Activated T-cell treated with anti-CD3 and anti-CD28 coated beads, Interleukin-2, amount 50 U/mL, for 24 hours (primary cell): ENCODE measurements at regions not wholly inside any gene's neighbourhood (a gene's known extent, or its start where the extent isn't known, plus 50 kb on each side); places are given as distances from the start of the nearest gene placed in this dataset.

Source experiments
- DNase-seq: peaks from one replicate; pipeline ENCODE4 v3.0.0-alpha.2; 2020
- H3K27ac Mint-ChIP-seq: 2 replicates; pipeline ENCODE4 v1.8.0; 2020; ENCODE audit warnings: mild to moderate bottlenecking, mixed read lengths
- H3K27me3 Mint-ChIP-seq: 2 replicates; pipeline ENCODE4 v1.8.0; 2020; ENCODE audit warnings: mixed read lengths
- H3K36me3 Mint-ChIP-seq: 2 replicates; pipeline ENCODE4 v1.8.0; 2020; ENCODE audit warnings: low read depth, mixed read lengths
- H3K4me1 Mint-ChIP-seq: 2 replicates; pipeline ENCODE4 v1.8.0; 2020; ENCODE audit warnings: low read depth, mixed read lengths
- H3K4me3 Mint-ChIP-seq: 2 replicates; pipeline ENCODE4 v1.8.0; 2020; ENCODE audit warnings: mild to moderate bottlenecking, moderate library complexity, mixed read lengths
- H3K9me3 Mint-ChIP-seq: 2 replicates; pipeline ENCODE4 v1.8.0; 2020; ENCODE audit warnings: mixed read lengths

- no peak overlapping the region for H3K27ac Mint-ChIP-seq
- no peaks in the 10 kb centered on the region for H3K4me1 Mint-ChIP-seq
- no peak for DNase-seq
- peaks cover 13% of the 10 kb centered on the region for H3K27me3 Mint-ChIP-seq
- no peaks in the 10 kb centered on the region for H3K36me3 Mint-ChIP-seq
- H3K4me3 Mint-ChIP-seq, result no peak overlapping the region
- H3K9me3 Mint-ChIP-seq, result peaks cover 24% of the 10 kb centered on the region
These were observed 140.3 kb downstream of the ARL6IP6 start for GRCh38 chr2:152858594-152859265.

- H3K4me3 Mint-ChIP-seq, result no peak overlapping the region
- no peak for DNase-seq
These were observed 128.5 kb downstream of the ARL6IP6 start for GRCh38 chr2:152846697-152847470.

GRCh38 chr2:152835674-152836073 is 117.3 kb downstream of the ARL6IP6 start:
- Mint-ChIP-seq H3K27ac (no peak overlapping the region), H3K4me1 (no peaks in the 10 kb centered on the region), H3K9me3 (no peaks in the 10 kb centered on the region), H3K4me3 (no peak overlapping the region), H3K36me3 (no peaks in the 10 kb centered on the region), H3K27me3 (no peaks in the 10 kb centered on the region)
- DNase-seq, result no peak

More at GRCh38 chr2:152846697-152847470, 128.5 kb downstream of the ARL6IP6 start:
- Mint-ChIP-seq H3K36me3 (no peaks in the 10 kb centered on the region), H3K9me3 (peaks cover 3% of the 10 kb centered on the region), H3K4me1 (no peaks in the 10 kb centered on the region), H3K27me3 (peaks cover 12% of the 10 kb centered on the region), H3K27ac (no peak overlapping the region)

- Mint-ChIP-seq H3K36me3 (no peaks in the 10 kb centered on the region), H3K27me3 (peaks cover 4% of the 10 kb centered on the region), H3K4me1 (no peaks in the 10 kb centered on the region), H3K27ac (no peak overlapping the region), H3K9me3 (no peaks in the 10 kb centered on the region), H3K4me3 (no peak overlapping the region)
- no peak for DNase-seq
These were observed 109.5 kb downstream of the ARL6IP6 start for GRCh38 chr2:152827944-152828343.

- H3K27me3 Mint-ChIP-seq, result peaks cover 4% of the 10 kb centered on the region
- H3K4me3 Mint-ChIP-seq, result no peak overlapping the region
- H3K36me3 Mint-ChIP-seq, result no peaks in the 10 kb centered on the region
- no peaks in the 10 kb centered on the region for H3K9me3 Mint-ChIP-seq
- H3K27ac Mint-ChIP-seq, result no peak overlapping the region
- no peak for DNase-seq
- no peaks in the 10 kb centered on the region for H3K4me1 Mint-ChIP-seq
These were observed 108.3 kb downstream of the ARL6IP6 start for GRCh38 chr2:152826581-152827279.

GRCh38 chr2:152825834-152826233 is 107.4 kb downstream of the ARL6IP6 start:
- H3K36me3 Mint-ChIP-seq, result no peaks in the 10 kb centered on the region
- H3K4me3 Mint-ChIP-seq, result no peak overlapping the region

GRCh38 chr2:152823905-152824304 is 105.5 kb downstream of the ARL6IP6 start:
- no peak for DNase-seq
- Mint-ChIP-seq H3K4me3 (no peak overlapping the region), H3K27me3 (peaks cover 4% of the 10 kb centered on the region), H3K36me3 (no peaks in the 10 kb centered on the region), H3K9me3 (no peaks in the 10 kb centered on the region), H3K4me1 (no peaks in the 10 kb centered on the region), H3K27ac (no peak overlapping the region)

More at GRCh38 chr2:152825834-152826233, 107.4 kb downstream of the ARL6IP6 start:
- no peak for DNase-seq
- Mint-ChIP-seq H3K27me3 (peaks cover 4% of the 10 kb centered on the region), H3K4me1 (no peaks in the 10 kb centered on the region), H3K9me3 (no peaks in the 10 kb centered on the region), H3K27ac (no peak overlapping the region)

- Mint-ChIP-seq H3K27me3 (peaks cover 4% of the 10 kb centered on the region), H3K27ac (no peak overlapping the region), H3K36me3 (no peaks in the 10 kb centered on the region), H3K4me3 (no peak overlapping the region), H3K4me1 (no peaks in the 10 kb centered on the region), H3K9me3 (no peaks in the 10 kb centered on the region)
- DNase-seq, result no peak
These were observed 104.3 kb downstream of the ARL6IP6 start for GRCh38 chr2:152822676-152823075.

- Mint-ChIP-seq H3K36me3 (no peaks in the 10 kb centered on the region), H3K9me3 (no peaks in the 10 kb centered on the region), H3K27me3 (peaks cover 10% of the 10 kb centered on the region), H3K4me3 (no peak overlapping the region), H3K27ac (no peak overlapping the region), H3K4me1 (no peaks in the 10 kb centered on the region)
- DNase-seq, result no peak
These were observed 101.6 kb downstream of the ARL6IP6 start for GRCh38 chr2:152820048-152820447.

GRCh38 chr2:152815634-152816257 is 97.3 kb downstream of the ARL6IP6 start:
- DNase-seq, result no peak
- peaks cover 19% of the 10 kb centered on the region for H3K9me3 Mint-ChIP-seq
- H3K27ac Mint-ChIP-seq, result no peak overlapping the region
- H3K36me3 Mint-ChIP-seq, result no peaks in the 10 kb centered on the region
- H3K27me3 Mint-ChIP-seq, result peaks cover 33% of the 10 kb centered on the region
- no peak overlapping the region for H3K4me3 Mint-ChIP-seq
- H3K4me1 Mint-ChIP-seq, result no peaks in the 10 kb centered on the region

GRCh38 chr2:152814475-152815030 is 96.1 kb downstream of the ARL6IP6 start:
- H3K4me1 Mint-ChIP-seq, result no peaks in the 10 kb centered on the region
- H3K27me3 Mint-ChIP-seq, result peaks cover 33% of the 10 kb centered on the region
- H3K36me3 Mint-ChIP-seq, result no peaks in the 10 kb centered on the region
- no peak overlapping the region for H3K27ac Mint-ChIP-seq
- no peak overlapping the region for H3K4me3 Mint-ChIP-seq
- no peak for DNase-seq
- H3K9me3 Mint-ChIP-seq, result peaks cover 19% of the 10 kb centered on the region

- Mint-ChIP-seq H3K9me3 (peaks cover 19% of the 10 kb centered on the region), H3K36me3 (no peaks in the 10 kb centered on the region), H3K27ac (no peak overlapping the region), H3K27me3 (peaks cover 33% of the 10 kb centered on the region), H3K4me3 (no peak overlapping the region), H3K4me1 (no peaks in the 10 kb centered on the region)
- DNase-seq, result no peak
These were observed 94.9 kb downstream of the ARL6IP6 start for GRCh38 chr2:152813351-152813750.
